Keratinocyte (primary cell): ENCODE measurements at regions not wholly inside any gene's neighbourhood (a gene's known extent, or its start where the extent isn't known, plus 50 kb on each side); places are given as distances from the start of the nearest gene placed in this dataset.

Experiments used
- EZH2 ChIP-seq: IDR thresholded peaks from one replicate; pipeline ENCODE4 v1.6.1; 2012; ENCODE audit warnings: inconsistent platforms, mild to moderate bottlenecking, low read length, moderate library complexity
- TF ChIP-seq, protein P1 (sequence below), 3 experiments: IDR thresholded peaks in 1 of 3; conservative IDR thresholded peaks in 1 of 3; optimal IDR thresholded peaks in 1 of 3; 2 replicates in 2 of 3; 3 replicates in 1 of 3; pipeline versions ENCODE3 to v1.5.1; 2011; ENCODE audit warnings: low read length in 3 of 3, mild to moderate bottlenecking in 3 of 3, moderate library complexity in 2 of 3, control low read depth in 1 of 3, inconsistent platforms in 1 of 3; ENCODE audit not compliant: insufficient read depth in 2 of 3; ENCODE audit errors: extremely low read depth in 1 of 3

GRCh38 chr2:58557176-58557575, 316.1 kb upstream of the FANCL start:
- TF ChIP-seq, protein P1, sequence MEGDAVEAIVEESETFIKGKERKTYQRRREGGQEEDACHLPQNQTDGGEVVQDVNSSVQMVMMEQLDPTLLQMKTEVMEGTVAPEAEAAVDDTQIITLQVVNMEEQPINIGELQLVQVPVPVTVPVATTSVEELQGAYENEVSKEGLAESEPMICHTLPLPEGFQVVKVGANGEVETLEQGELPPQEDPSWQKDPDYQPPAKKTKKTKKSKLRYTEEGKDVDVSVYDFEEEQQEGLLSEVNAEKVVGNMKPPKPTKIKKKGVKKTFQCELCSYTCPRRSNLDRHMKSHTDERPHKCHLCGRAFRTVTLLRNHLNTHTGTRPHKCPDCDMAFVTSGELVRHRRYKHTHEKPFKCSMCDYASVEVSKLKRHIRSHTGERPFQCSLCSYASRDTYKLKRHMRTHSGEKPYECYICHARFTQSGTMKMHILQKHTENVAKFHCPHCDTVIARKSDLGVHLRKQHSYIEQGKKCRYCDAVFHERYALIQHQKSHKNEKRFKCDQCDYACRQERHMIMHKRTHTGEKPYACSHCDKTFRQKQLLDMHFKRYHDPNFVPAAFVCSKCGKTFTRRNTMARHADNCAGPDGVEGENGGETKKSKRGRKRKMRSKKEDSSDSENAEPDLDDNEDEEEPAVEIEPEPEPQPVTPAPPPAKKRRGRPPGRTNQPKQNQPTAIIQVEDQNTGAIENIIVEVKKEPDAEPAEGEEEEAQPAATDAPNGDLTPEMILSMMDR (optimal IDR thresholded peaks at IDR 0.05 in 1 of 3, IDR thresholded peaks at IDR 0.05 in 1 of 3, conservative IDR thresholded peaks at IDR 0.05 in 1 of 3; ENCODE audit: extremely low read depth in 1 of 3, insufficient read depth in 2 of 3, low read length in 3 of 3) = no peak
- no peak for TF ChIP-seq EZH2
